ENCODE measurements at regions not wholly inside any gene's neighbourhood (a gene's known extent, or its start where the extent isn't known, plus 50 kb on each side); places are given as distances from the start of the nearest gene placed in this dataset.

GRCh38 chr1:63134501-63135173 lies 187.7 kb upstream of the FOXD3 start:
- no peak overlapping the region for H3K4me3 ChIP-seq (ENCODE audit: low read depth, low read length)
- no peak for DNase-seq (ENCODE audit: low read depth)
- in situ Hi-C loops (cut with HindIII; ENCODE audit: low sequenced_read_pairs): no loop called here
- TF ChIP-seq CTCF (IDR thresholded peaks at IDR 0.05; ENCODE audit: low read depth, low read length, missing control alignments): no peak

GRCh38 chr1:63135174-63135512 lies 187.2 kb upstream of the FOXD3 start:
- in situ Hi-C loops (cut with HindIII; ENCODE audit: low sequenced_read_pairs): no loop called here
- TF ChIP-seq CTCF (IDR thresholded peaks at IDR 0.05; ENCODE audit: low read depth, low read length, missing control alignments): no peak
- H3K4me3 ChIP-seq (ENCODE audit: low read depth, low read length): no peak overlapping the region
- no peak for DNase-seq (ENCODE audit: low read depth)

- no peak overlapping the region for H3K4me3 ChIP-seq (ENCODE audit: low read depth, low read length)
- in situ Hi-C loops (cut with HindIII; ENCODE audit: low sequenced_read_pairs): no loop called here
- TF ChIP-seq CTCF (IDR thresholded peaks at IDR 0.05; ENCODE audit: low read depth, low read length, missing control alignments): no peak
- DNase-seq (ENCODE audit: low read depth): no peak
These were observed 186.6 kb upstream of the FOXD3 start for GRCh38 chr1:63135801-63136200.

- in situ Hi-C loops (cut with HindIII; ENCODE audit: low sequenced_read_pairs): no loop called here
- DNase-seq (ENCODE audit: low read depth): no peak
- H3K4me3 ChIP-seq (ENCODE audit: low read depth, low read length): no peak overlapping the region
- TF ChIP-seq CTCF (IDR thresholded peaks at IDR 0.05; ENCODE audit: low read depth, low read length, missing control alignments): no peak
These were observed 180.4 kb upstream of the FOXD3 start for GRCh38 chr1:63142001-63142400.

- in situ Hi-C loops (cut with HindIII; ENCODE audit: low sequenced_read_pairs): no loop called here
These were observed 178.9 kb upstream of the FOXD3 start for GRCh38 chr1:63143482-63143881.

GRCh38 chr1:63147783-63148182 lies 174.6 kb upstream of the FOXD3 start:
- H3K4me3 ChIP-seq (ENCODE audit: low read depth, low read length): no peak overlapping the region
- in situ Hi-C loops (cut with HindIII; ENCODE audit: low sequenced_read_pairs): no loop called here
- no peak for TF ChIP-seq CTCF (IDR thresholded peaks at IDR 0.05; ENCODE audit: low read depth, low read length, missing control alignments)
- no peak for DNase-seq (ENCODE audit: low read depth)

More at GRCh38 chr1:63143482-63143881, 178.9 kb upstream of the FOXD3 start:
- peak; percentile 27 for TF ChIP-seq CTCF (IDR thresholded peaks at IDR 0.05; ENCODE audit: low read depth, low read length, missing control alignments)
- H3K4me3 ChIP-seq (ENCODE audit: low read depth, low read length): no peak overlapping the region
- no peak for DNase-seq (ENCODE audit: low read depth)

All from astrocyte of the cerebellum (primary cell).